ENCODE measurements at regions not wholly inside any gene's neighbourhood (a gene's known extent, or its start where the extent isn't known, plus 50 kb on each side); places are given as distances from the start of the nearest gene placed in this dataset.

DNA sequence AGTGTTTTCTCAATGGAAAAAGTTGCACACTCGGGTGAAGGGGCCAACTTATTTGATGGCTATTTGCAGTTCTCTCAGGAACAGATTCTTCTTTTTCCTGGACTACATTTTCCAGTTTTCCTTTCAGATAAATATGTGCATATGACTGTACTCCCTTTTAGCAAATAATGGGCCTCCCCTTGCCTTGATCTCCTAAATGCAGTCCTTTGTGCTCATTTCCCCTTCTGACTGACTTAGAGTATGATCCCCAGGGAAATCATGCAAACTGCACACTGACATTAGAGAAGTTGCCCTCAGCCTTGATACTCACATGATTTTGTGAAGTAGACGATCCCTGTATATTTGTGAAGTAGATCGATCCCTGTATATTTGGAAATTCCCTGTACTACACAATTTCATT lies 492.9 kb upstream of the NOVA1 start:
- DNase-seq (ENCODE audit: low read depth), result no peak

GRCh38 chr14:27091973-27092372 lies 494.1 kb upstream of the NOVA1 start:
- no peak for DNase-seq (ENCODE audit: low read depth)

- no peak for DNase-seq (ENCODE audit: low read depth)
These were observed 498.3 kb upstream of the NOVA1 start for GRCh38 chr14:27096091-27096490.

DNA sequence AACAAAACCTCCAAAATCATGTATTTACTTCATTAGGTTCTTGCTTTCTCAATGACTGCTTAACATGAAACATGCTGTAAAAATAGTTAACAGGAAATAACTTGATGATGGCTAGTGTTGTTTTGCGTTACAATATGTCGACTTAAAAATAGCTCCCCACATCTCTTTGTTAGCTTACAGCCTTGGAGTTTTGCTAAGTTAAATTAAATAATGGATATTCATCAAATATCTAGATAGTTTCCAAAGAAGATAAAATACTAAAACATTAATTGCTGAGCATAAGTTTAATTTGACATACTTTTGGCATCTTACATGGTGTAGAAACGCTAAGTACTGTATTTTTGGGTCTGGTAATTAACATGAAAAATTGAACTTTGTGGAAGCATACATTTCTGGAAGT lies 500.6 kb upstream of the NOVA1 start:
- no peak for DNase-seq (ENCODE audit: low read depth)

DNA sequence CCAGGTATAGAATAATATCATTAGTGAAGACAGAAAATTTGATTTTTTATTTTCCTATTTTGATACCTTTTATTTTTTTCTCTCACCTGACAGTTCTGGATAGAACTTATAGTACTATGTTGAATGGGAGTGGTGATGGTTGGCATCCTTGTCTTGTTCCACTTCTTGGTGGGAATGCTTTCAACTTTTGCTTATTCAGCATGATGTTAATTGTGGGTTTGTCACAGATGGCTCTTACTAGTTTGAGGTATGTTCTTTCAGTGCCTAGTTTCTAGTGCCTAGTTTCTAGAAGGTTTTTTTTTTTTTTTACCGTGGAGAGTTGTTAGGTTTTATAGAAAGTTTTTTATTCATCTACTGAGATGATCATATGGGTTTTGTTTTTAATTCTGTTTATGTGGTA lies 516.3 kb upstream of the NOVA1 start:
- DNase-seq (ENCODE audit: low read depth), result no peak

DNA sequence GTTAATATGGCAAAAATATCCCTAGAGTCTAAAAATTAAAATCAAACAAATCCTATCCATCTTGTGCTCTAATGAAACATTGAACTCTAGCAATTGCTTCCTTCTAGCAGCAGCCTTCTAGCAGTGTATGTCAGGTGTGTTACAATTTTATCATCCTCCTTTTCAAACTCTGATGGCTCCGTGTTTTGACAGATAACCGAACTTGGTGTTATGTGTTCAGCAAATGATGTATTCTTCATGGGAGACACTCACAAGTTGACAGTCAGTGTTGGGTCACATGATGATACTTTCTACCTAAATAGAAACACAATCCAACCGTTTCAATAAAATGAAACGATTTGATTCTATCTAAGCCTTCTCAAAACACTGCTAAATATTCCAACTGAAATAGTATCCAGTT lies 525.3 kb upstream of the NOVA1 start:
- no peak for DNase-seq (ENCODE audit: low read depth)

- no peak for DNase-seq (ENCODE audit: low read depth)
These were observed 530.0 kb upstream of the NOVA1 start for GRCh38 chr14:27127838-27128237.

GRCh38 chr14:27134200-27134599 lies 536.4 kb upstream of the NOVA1 start:
- no peak for DNase-seq (ENCODE audit: low read depth)

GRCh38 chr14:27145170-27145569 lies 547.3 kb upstream of the NOVA1 start:
- DNase-seq (ENCODE audit: low read depth), result no peak

- no peak for DNase-seq (ENCODE audit: low read depth)
These were observed 550.3 kb upstream of the NOVA1 start for GRCh38 chr14:27148143-27148542.

GRCh38 chr14:27164139-27164538 lies 566.3 kb upstream of the NOVA1 start:
- no peak for DNase-seq (ENCODE audit: low read depth)

GRCh38 chr14:27175489-27175888 lies 577.7 kb upstream of the NOVA1 start:
- no peak for DNase-seq (ENCODE audit: low read depth)

GRCh38 chr14:27181333-27181732 lies 583.5 kb upstream of the NOVA1 start:
- no peak for DNase-seq (ENCODE audit: low read depth)

DNA sequence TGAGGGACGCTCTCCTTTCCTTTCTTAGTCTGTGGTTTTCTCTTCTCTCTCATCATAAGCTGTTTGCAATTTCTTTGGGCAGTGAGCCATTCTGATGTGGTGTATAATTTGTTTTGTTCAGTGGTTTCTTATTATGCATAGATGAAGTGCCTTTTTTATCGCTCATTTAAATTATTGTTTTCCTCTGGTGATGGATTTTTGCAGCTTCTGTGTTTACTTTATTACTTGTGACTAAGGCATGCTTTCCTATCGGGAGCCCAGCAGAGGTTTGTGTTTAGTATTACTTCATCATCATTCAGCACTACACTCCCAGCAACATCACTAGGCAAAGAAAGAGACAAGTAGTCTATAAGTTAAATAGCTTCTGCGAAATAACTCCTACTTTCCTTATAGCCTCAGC lies 586.6 kb upstream of the NOVA1 start:
- DNase-seq (ENCODE audit: low read depth), result no peak

GRCh38 chr14:27186048-27186447 lies 588.2 kb upstream of the NOVA1 start:
- no peak for DNase-seq (ENCODE audit: low read depth)

DNA sequence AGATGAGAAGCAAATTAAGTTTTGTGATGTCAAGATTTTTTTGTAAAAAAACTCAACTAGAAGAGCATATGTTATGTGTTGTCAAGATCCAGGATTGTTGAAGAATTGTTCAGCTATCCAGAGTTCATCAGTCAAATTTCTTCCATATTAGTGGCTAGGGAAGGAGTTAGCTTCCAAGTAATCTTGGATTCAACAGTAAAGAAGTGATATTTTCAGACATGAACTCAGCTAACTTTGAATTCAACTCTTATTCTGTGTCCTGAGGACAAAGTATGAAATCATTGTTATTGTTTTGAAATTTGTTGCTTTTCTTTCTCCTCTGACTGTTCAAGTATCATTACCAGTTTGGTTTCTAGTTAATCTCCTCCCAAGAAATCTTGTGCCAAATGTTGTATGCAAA lies 589.3 kb upstream of the NOVA1 start:
- no peak for DNase-seq (ENCODE audit: low read depth)

DNA sequence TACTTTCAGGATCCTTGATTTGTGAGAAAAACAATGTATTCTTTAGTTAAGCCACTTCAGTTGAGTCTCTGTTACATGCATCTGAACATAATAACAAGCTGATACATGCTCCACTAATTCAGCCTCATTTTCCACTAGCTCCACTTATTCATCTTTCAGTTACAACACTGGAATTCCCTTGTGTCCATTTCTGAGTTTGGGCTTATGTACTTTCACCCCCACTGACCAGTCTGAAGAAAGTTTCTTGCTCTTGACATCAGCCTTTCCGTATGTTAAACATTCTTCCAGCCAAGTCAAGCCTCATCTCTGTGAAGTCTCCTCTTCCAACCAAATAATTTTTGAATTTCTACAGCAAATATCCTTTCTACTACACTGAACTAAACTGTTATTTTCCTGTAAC lies 592.5 kb upstream of the NOVA1 start:
- no peak for DNase-seq (ENCODE audit: low read depth)

- no peak for DNase-seq (ENCODE audit: low read depth)
These were observed 601.4 kb upstream of the NOVA1 start for GRCh38 chr14:27199272-27199671.

DNA sequence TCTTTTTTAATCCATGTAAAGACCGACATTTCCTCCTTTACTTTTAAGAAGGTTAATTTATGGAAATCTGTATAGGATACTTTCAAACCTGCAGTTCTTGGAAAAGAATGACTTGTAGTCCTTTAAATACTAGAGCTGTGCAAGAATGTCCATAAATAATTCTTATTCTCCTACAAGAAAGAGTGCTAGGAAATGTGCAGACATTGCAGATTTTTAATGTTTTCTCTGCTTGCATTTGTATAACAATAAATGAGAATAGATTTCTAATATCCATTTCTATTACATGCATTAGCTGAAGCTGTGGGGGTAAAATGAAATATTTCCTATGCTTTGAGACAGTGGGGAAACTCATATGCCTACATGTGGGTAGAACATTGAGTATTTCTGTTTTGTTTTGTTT lies 607.2 kb upstream of the NOVA1 start:
- DNase-seq (ENCODE audit: low read depth), result no peak

GRCh38 chr14:27211741-27212140 lies 613.9 kb upstream of the NOVA1 start:
- DNase-seq (ENCODE audit: low read depth), result no peak

DNA sequence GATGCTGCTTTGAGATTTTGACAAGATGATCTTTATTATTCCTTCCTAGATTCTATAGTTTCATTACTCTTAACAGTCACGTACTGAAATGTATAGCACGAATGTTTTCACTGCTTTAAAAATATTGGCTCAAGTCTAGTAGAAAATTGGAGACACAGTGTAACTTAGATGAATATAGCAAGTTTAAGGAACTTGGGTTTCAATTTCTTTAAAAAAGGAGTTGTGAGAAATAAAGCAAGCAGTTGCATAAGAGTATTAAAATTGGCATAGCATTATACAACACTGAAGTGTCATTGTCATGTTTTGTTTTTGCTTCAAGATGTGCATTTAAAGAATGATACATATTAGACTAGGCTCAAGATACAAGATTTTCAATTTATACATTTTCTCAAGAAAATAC lies 624.8 kb upstream of the NOVA1 start:
- no peak for DNase-seq (ENCODE audit: low read depth)

GRCh38 chr14:27223906-27224305 lies 626.1 kb upstream of the NOVA1 start:
- no peak for DNase-seq (ENCODE audit: low read depth)

DNA sequence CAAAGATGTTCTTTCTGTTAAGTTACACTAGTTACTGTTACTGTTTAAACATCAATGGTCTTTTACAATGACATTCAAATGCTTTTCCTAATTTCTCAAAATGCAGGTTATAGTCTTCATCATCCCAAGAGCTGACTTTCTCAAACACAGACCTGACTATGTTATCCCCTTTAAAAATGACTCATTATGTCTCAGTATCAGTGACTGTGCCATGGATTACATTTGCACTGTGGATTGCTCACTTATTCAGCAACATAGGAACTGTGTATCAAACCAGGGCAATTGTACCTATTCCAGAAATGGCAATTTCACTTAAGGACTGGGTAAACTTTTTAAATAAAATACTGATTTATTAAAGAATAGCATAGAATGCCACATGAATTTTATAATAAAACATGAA lies 630.2 kb upstream of the NOVA1 start:
- no peak for DNase-seq (ENCODE audit: low read depth)

DNA sequence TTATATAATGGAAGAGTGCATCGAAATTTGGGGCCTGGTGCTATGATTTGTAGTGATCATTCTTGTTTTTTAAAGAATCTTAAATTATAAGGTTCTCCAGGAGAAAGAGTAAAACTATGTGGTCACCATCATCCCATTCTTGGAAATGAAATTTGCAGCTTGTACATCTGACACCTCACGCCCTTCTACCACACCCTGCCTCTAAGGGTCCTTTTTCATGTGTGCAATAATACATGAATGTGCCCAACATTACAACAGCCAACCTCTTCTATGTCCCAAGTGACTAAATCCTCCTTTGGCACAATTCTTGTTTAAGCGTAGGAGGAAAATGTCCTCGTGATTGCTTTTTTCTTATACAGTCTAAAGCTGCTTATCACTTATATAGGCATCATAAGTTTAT lies 636.5 kb upstream of the NOVA1 start:
- no peak for DNase-seq (ENCODE audit: low read depth)

GRCh38 chr14:27236601-27237000 lies 638.8 kb upstream of the NOVA1 start:
- no peak for DNase-seq (ENCODE audit: low read depth)
